H1 (cell line): ENCODE measurements at regions not wholly inside any gene's neighbourhood (a gene's known extent, or its start where the extent isn't known, plus 50 kb on each side); places are given as distances from the start of the nearest gene placed in this dataset.

ENCODE experiments used
- BRCA1 ChIP-seq: IDR thresholded peaks from 2 replicates; pipeline ENCODE4 v1.6.1; 2012; ENCODE audit warnings: low read depth, low read length, improper control_type of control experiment
- CEBPB ChIP-seq: IDR thresholded peaks from 2 replicates; pipeline ENCODE4 v1.6.1; 2012; ENCODE audit warnings: low read depth, low read length
- CHD7 ChIP-seq: fragments of 300-600 bp; sonication (generic); IDR thresholded peaks from 2 replicates; pipeline ENCODE4 v1.7.1; 2012; ENCODE audit warnings: low read length, moderate library complexity, mild to moderate bottlenecking, inconsistent platforms; ENCODE audit not compliant: insufficient replicate concordance
- EGR1 ChIP-seq: IDR thresholded peaks from 2 replicates; pipeline ENCODE4 v1.6.1; 2011; ENCODE audit warnings: low read depth, low read length, borderline replicate concordance
- GTF2F1 ChIP-seq: IDR thresholded peaks from 2 replicates; pipeline ENCODE4 v1.6.1; 2012; ENCODE audit warnings: low read depth, low read length, improper control_type of control experiment, borderline replicate concordance
- RFX5 ChIP-seq: IDR thresholded peaks from 2 replicates; pipeline ENCODE4 v1.6.1; 2011; ENCODE audit warnings: low read depth, low read length, improper control_type of control experiment, borderline replicate concordance
- SIN3A ChIP-seq, 2 experiments: IDR thresholded peaks in 1 of 2; conservative IDR thresholded peaks in 1 of 2; 2 replicates each; pipeline ENCODE4 v1.6.1; 2011 to 2012; ENCODE audit warnings: low read length in 2 of 2, improper control_type of control experiment in 1 of 2, low read depth in 1 of 2, mild to moderate bottlenecking in 1 of 2
- SP2 ChIP-seq: IDR thresholded peaks from 2 replicates; pipeline ENCODE4 v1.6.1; 2012; ENCODE audit warnings: mild to moderate bottlenecking, low read length, inconsistent platforms
- TBP ChIP-seq: IDR thresholded peaks from 2 replicates; pipeline ENCODE4 v1.6.1; 2011; ENCODE audit warnings: low read depth, low read length, improper control_type of control experiment
- TEAD4 ChIP-seq: IDR thresholded peaks from 2 replicates; pipeline ENCODE4 v1.6.1; 2012; ENCODE audit warnings: low read depth, low read length, inconsistent platforms, mixed read lengths

GRCh38 chr7:3241686-3242258 is 59.3 kb upstream of the SDK1 start (continued):
- no peak for TF ChIP-seq CHD7
- no peak for TF ChIP-seq CEBPB
- TF ChIP-seq TEAD4, result no peak
- no peak for TF ChIP-seq SIN3A (conservative IDR thresholded peaks at IDR 0.05 in 1 of 2, IDR thresholded peaks at IDR 0.05 in 1 of 2; ENCODE audit: low read depth in 1 of 2, low read length in 2 of 2)
- no peak for TF ChIP-seq GTF2F1
- TF ChIP-seq TBP, result no peak
- TF ChIP-seq BRCA1, result no peak
- no peak for TF ChIP-seq EGR1
- TF ChIP-seq SP2, result no peak
- TF ChIP-seq RFX5, result no peak
